GM18907 (cell line): ENCODE measurements at regions not wholly inside any gene's neighbourhood (a gene's known extent, or its start where the extent isn't known, plus 50 kb on each side); places are given as distances from the start of the nearest gene placed in this dataset.

Source experiments
- ATAC-seq: cut with Tn5 transposase; IDR thresholded peaks from one replicate; pipeline ENCODE4 v1.9.1; 2021; ENCODE audit warnings: mild to moderate bottlenecking, moderate library complexity; ENCODE audit not compliant: unreplicated experiment

- ATAC-seq: no peak
Measured at GRCh38 chr6:4308364-4308763, 173.0 kb upstream of the ECI2 start.

GRCh38 chr6:4304927-4305455 lies 169.6 kb upstream of the ECI2 start:
- no peak for ATAC-seq

GRCh38 chr6:4303638-4304037 lies 168.3 kb upstream of the ECI2 start:
- no peak for ATAC-seq

GRCh38 chr6:4302524-4302923 lies 167.1 kb upstream of the ECI2 start:
- no peak for ATAC-seq

GRCh38 chr6:4301871-4302270 lies 166.5 kb upstream of the ECI2 start:
- no peak for ATAC-seq

GRCh38 chr6:4300917-4301316 lies 165.5 kb upstream of the ECI2 start:
- no peak for ATAC-seq

- ATAC-seq: no peak
Measured at GRCh38 chr6:4299476-4299875, 164.1 kb upstream of the ECI2 start.

GRCh38 chr6:4297348-4297747 lies 162.0 kb upstream of the ECI2 start:
- ATAC-seq: no peak

GRCh38 chr6:4296552-4296951 lies 161.2 kb upstream of the ECI2 start:
- no peak for ATAC-seq

GRCh38 chr6:4295783-4296155 lies 160.4 kb upstream of the ECI2 start:
- no peak for ATAC-seq

GRCh38 chr6:4295058-4295782 lies 159.8 kb upstream of the ECI2 start:
- no peak for ATAC-seq

- ATAC-seq: no peak
Measured at GRCh38 chr6:4294636-4295035, 159.3 kb upstream of the ECI2 start.

GRCh38 chr6:4291453-4292403 lies 156.4 kb upstream of the ECI2 start:
- no peak for ATAC-seq

GRCh38 chr6:4289770-4290320 lies 154.5 kb upstream of the ECI2 start:
- no peak for ATAC-seq

- ATAC-seq: no peak
Measured at GRCh38 chr6:4287811-4288244, 152.5 kb upstream of the ECI2 start.

GRCh38 chr6:4287372-4287771 lies 152.0 kb upstream of the ECI2 start:
- ATAC-seq: no peak

- ATAC-seq: no peak
Measured at GRCh38 chr6:4282926-4283325, 147.6 kb upstream of the ECI2 start.

GRCh38 chr6:4281341-4282293 lies 146.2 kb upstream of the ECI2 start:
- ATAC-seq: peak; percentile 87

GRCh38 chr6:4280707-4281106 lies 145.3 kb upstream of the ECI2 start:
- ATAC-seq: no peak

- ATAC-seq: no peak
Measured at GRCh38 chr6:4280031-4280430, 144.7 kb upstream of the ECI2 start.
